HG03060 (cell line): ENCODE measurements at regions not wholly inside any gene's neighbourhood (a gene's known extent, or its start where the extent isn't known, plus 50 kb on each side); places are given as distances from the start of the nearest gene placed in this dataset.
A peak's percentile ranks its signal among the peaks of the same experiment; 100 is the strongest.
"Not testable (repeated sequence)": the region's sequence is repeated elsewhere in the genome, so short reads cannot be mapped to it uniquely, and the experiment has no call there.

Source experiments
- ATAC-seq: cut with Tn5 transposase; IDR thresholded peaks from one replicate; pipeline ENCODE4 v1.9.1; 2021; ENCODE audit warnings: low read depth, moderate number of reproducible peaks; ENCODE audit not compliant: unreplicated experiment

GRCh38 chr5:42950456-42951292 is 89.4 kb downstream of the ANXA2R start:
- ATAC-seq, result peak; percentile 33

GRCh38 chr5:42950116-42950455 is 90.0 kb downstream of the ANXA2R start:
- no peak for ATAC-seq

- peak; percentile 72 for ATAC-seq
These were observed 90.6 kb downstream of the ANXA2R start for GRCh38 chr5:42949348-42950115.

GRCh38 chr5:42948961-42949347 is 91.2 kb downstream of the ANXA2R start:
- ATAC-seq, result peak; percentile 1

GRCh38 chr5:42944989-42945388 is 95.1 kb downstream of the ANXA2R start:
- ATAC-seq, result no peak

- ATAC-seq, result no peak
These were observed 96.0 kb downstream of the ANXA2R start for GRCh38 chr5:42943931-42944631.

GRCh38 chr5:42940853-42941252 is 99.3 kb downstream of the ANXA2R start:
- ATAC-seq, result no peak

GRCh38 chr5:42932011-42932410 is 108.1 kb downstream of the ANXA2R start:
- ATAC-seq, result not testable (repeated sequence)

- not testable (repeated sequence) for ATAC-seq
These were observed 108.7 kb downstream of the ANXA2R start for GRCh38 chr5:42931451-42931850.

- no peak for ATAC-seq
These were observed 109.2 kb downstream of the ANXA2R start for GRCh38 chr5:42930934-42931333.

- ATAC-seq, result no peak
These were observed 110.2 kb downstream of the ANXA2R start for GRCh38 chr5:42929871-42930270.

GRCh38 chr5:42927730-42928129 is 112.4 kb downstream of the ANXA2R start:
- ATAC-seq, result peak; percentile 91

GRCh38 chr5:42924686-42925085 is 113.0 kb upstream of the SELENOP start:
- no peak for ATAC-seq

GRCh38 chr5:42924226-42924625 is 112.5 kb upstream of the SELENOP start:
- no peak for ATAC-seq

- ATAC-seq, result no peak
These were observed 112.0 kb upstream of the SELENOP start for GRCh38 chr5:42923710-42924109.

GRCh38 chr5:42919600-42919999 is 107.9 kb upstream of the SELENOP start:
- no peak for ATAC-seq

GRCh38 chr5:42915306-42915866 is 103.7 kb upstream of the SELENOP start:
- ATAC-seq, result no peak

- no peak for ATAC-seq
These were observed 100.6 kb upstream of the SELENOP start for GRCh38 chr5:42912184-42912798.

GRCh38 chr5:42908509-42909488 is 97.1 kb upstream of the SELENOP start:
- peak; percentile 79 for ATAC-seq
